IMR-90 (cell line): ENCODE measurements at regions not wholly inside any gene's neighbourhood (a gene's known extent, or its start where the extent isn't known, plus 50 kb on each side); places are given as distances from the start of the nearest gene placed in this dataset.

Experiments used
- ATAC-seq: fragments of 200-7000 bp; cut with Tn5 transposase; 2 replicates; pipeline ENCODE4 v1.9.1; 2020; ENCODE audit warnings: low read depth, mild to moderate bottlenecking, moderate library complexity
- BruUV-seq: library from RNA; stranded (reverse); fragments of 400-500 nt; replicated peaks from 2 replicates; lab custom pipeline; 2021; lab: Mats Ljungman, UMichigan
- CTCF ChIA-PET: fragments of 300-600 bp; formaldehyde crosslinking; extraction: SDS; loops from one replicate; lab custom pipeline; 2021; ENCODE audit warnings: antibody characterized with exemption; lab: Yijun Ruan, JAX
- POLR2A ChIA-PET: fragments of 300-600 bp; sonication (Branson Sonifier 250); formaldehyde crosslinking; loops from one replicate; lab custom pipeline; 2022; ENCODE audit warnings: antibody characterized with exemption; ENCODE audit not compliant: unreplicated experiment; lab: Charles Lee
- DNase-seq: peaks from one replicate; pipeline ENCODE4 v3.0.0; 2013
- H2AFZ ChIP-seq: replicated peaks from 2 replicates; pipeline ENCODE3; 2013; ENCODE audit warnings: low read length, mild to moderate bottlenecking; ENCODE audit not compliant: poor library complexity
- H2AK5ac ChIP-seq: 2 replicates; pipeline ENCODE4 v1.6.1; 2013; ENCODE audit warnings: low read depth, low read length, inconsistent platforms
- H2AK9ac ChIP-seq: replicated peaks from 2 replicates; pipeline ENCODE3; 2013; ENCODE audit warnings: mild to moderate bottlenecking, low read depth, low read length, moderate library complexity; ENCODE audit not compliant: poor library complexity
- H2BK120ac ChIP-seq: 2 replicates; pipeline ENCODE4 v1.6.1; 2013; ENCODE audit warnings: low read depth, low read length, inconsistent platforms
- H2BK15ac ChIP-seq: 3 replicates; pipeline ENCODE4 v1.6.1; 2013; ENCODE audit warnings: low read depth, low read length, inconsistent platforms
- H2BK20ac ChIP-seq: 2 replicates; pipeline ENCODE4 v1.6.1; 2013; ENCODE audit warnings: low read depth, mild to moderate bottlenecking, inconsistent platforms, low read length, moderate library complexity
- H2BK5ac ChIP-seq: 2 replicates; pipeline ENCODE4 v1.6.1; 2013; ENCODE audit warnings: mild to moderate bottlenecking, low read depth, low read length, inconsistent platforms; ENCODE audit not compliant: poor library complexity, severe bottlenecking
- H3K14ac ChIP-seq: replicated peaks from 2 replicates; pipeline ENCODE4 v1.6.1; 2013; ENCODE audit warnings: low read depth, low read length, inconsistent platforms
- H3K18ac ChIP-seq: 2 replicates; pipeline ENCODE4 v1.6.1; 2013; ENCODE audit warnings: low read depth, low read length, control low read depth
- H3K23ac ChIP-seq: 2 replicates; pipeline ENCODE4 v1.6.1; 2013; ENCODE audit warnings: low read depth, low read length, inconsistent platforms
- H3K27ac ChIP-seq: 2 replicates; pipeline ENCODE4 v1.5.1; 2013; ENCODE audit warnings: mild to moderate bottlenecking, control low read depth, low read length; ENCODE audit not compliant: insufficient read depth
- H3K27me3 ChIP-seq: 2 replicates; pipeline ENCODE4 v1.6.1; 2013; ENCODE audit warnings: low read length; ENCODE audit not compliant: control insufficient read depth, insufficient read depth
- H3K36me3 ChIP-seq: 2 replicates; pipeline ENCODE4 v1.6.1; 2013; ENCODE audit warnings: low read length, mixed read lengths; ENCODE audit not compliant: control insufficient read depth, insufficient read depth
- H3K4ac ChIP-seq: 2 replicates; pipeline ENCODE4 v1.6.1; 2013; ENCODE audit warnings: low read depth, low read length, inconsistent platforms
- H3K4me1 ChIP-seq: 2 replicates; pipeline ENCODE4 v1.6.1; 2013; ENCODE audit warnings: low read length, mixed read lengths; ENCODE audit not compliant: control insufficient read depth, insufficient read depth
- H3K4me2 ChIP-seq: 2 replicates; pipeline ENCODE4 v1.6.1; 2013; ENCODE audit warnings: low read depth, mild to moderate bottlenecking, control low read depth, low read length, moderate library complexity
- H3K4me3 ChIP-seq: 2 replicates; pipeline ENCODE4 v1.5.1; 2013; ENCODE audit warnings: low read depth, mild to moderate bottlenecking, control low read depth, low read length, moderate library complexity; ENCODE audit not compliant: insufficient read depth
- H3K56ac ChIP-seq: 2 replicates; pipeline ENCODE4 v1.6.1; 2013; ENCODE audit warnings: low read length, inconsistent platforms; ENCODE audit not compliant: insufficient read depth; ENCODE audit errors: extremely low read depth
- H3K79me1 ChIP-seq, 2 experiments: 2 replicates each; pipeline ENCODE4 v1.6.1; 2013; ENCODE audit warnings: low read length in 2 of 2, inconsistent platforms in 1 of 2, low read depth in 1 of 2
- H3K9ac ChIP-seq: 2 replicates; pipeline ENCODE4 v1.6.1; 2013; ENCODE audit warnings: low read depth, low read length, control low read depth
- H3K9me1 ChIP-seq: 2 replicates; pipeline ENCODE4 v1.6.1; 2013; ENCODE audit warnings: low read length, inconsistent platforms; ENCODE audit not compliant: insufficient read depth
- H3K9me3 ChIP-seq: 2 replicates; pipeline ENCODE4 v1.6.1; 2013; ENCODE audit warnings: low read length; ENCODE audit not compliant: control insufficient read depth, insufficient read depth
- H4K20me1 ChIP-seq: 2 replicates; pipeline ENCODE4 v1.6.1; 2013; ENCODE audit warnings: low read length, inconsistent platforms; ENCODE audit not compliant: insufficient read depth
- H4K5ac ChIP-seq: 2 replicates; pipeline ENCODE4 v1.6.1; 2013; ENCODE audit warnings: mild to moderate bottlenecking, low read depth, low read length, control low read depth
- H4K8ac ChIP-seq, 2 experiments: 2 replicates each; pipeline ENCODE4 v1.6.1; 2013; ENCODE audit warnings: low read depth in 2 of 2, low read length in 2 of 2, control low read depth in 1 of 2, inconsistent platforms in 1 of 2
- H4K91ac ChIP-seq: 2 replicates; pipeline ENCODE4 v1.6.1; 2013; ENCODE audit warnings: low read depth, low read length, inconsistent platforms; ENCODE audit not compliant: insufficient read depth
- BHLHE40 ChIP-seq: fragments of 150-350 bp; IDR thresholded peaks from 2 replicates; pipeline ENCODE4 v1.6.1; 2016; ENCODE audit warnings: mild to moderate bottlenecking, low read depth, low read length
- CEBPB ChIP-seq: IDR thresholded peaks from 2 replicates; pipeline ENCODE4 v1.6.1; 2012; ENCODE audit warnings: low read depth, low read length, improper control_type of control experiment
- FOS ChIP-seq: fragments of 150-350 bp; IDR thresholded peaks from 2 replicates; pipeline ENCODE4 v1.6.1; 2016; ENCODE audit warnings: low read depth, low read length
- MAFK ChIP-seq: IDR thresholded peaks from 2 replicates; pipeline ENCODE4 v1.6.1; 2012; ENCODE audit warnings: low read depth, low read length, improper control_type of control experiment
- MAZ ChIP-seq: IDR thresholded peaks from 2 replicates; pipeline ENCODE4 v1.6.1; 2012; ENCODE audit warnings: low read depth, mild to moderate bottlenecking, low read length, improper control_type of control experiment, moderate library complexity, borderline replicate concordance
- MXI1 ChIP-seq: IDR thresholded peaks from 2 replicates; pipeline ENCODE4 v1.6.1; 2012; ENCODE audit warnings: low read depth, mild to moderate bottlenecking, low read length, moderate library complexity, borderline replicate concordance
- NFE2L2 ChIP-seq: fragments of 150-350 bp; IDR thresholded peaks from 2 replicates; pipeline ENCODE4 v1.6.1; 2016; ENCODE audit warnings: low read depth, mild to moderate bottlenecking, low read length
- POLR2A ChIP-seq: IDR thresholded peaks from 2 replicates; pipeline ENCODE4 v1.6.1; 2012; ENCODE audit warnings: mild to moderate bottlenecking, low read depth, low read length
- RAD21 ChIP-seq: IDR thresholded peaks from 2 replicates; pipeline ENCODE4 v1.6.1; 2012; ENCODE audit warnings: low read length, improper control_type of control experiment
- RCOR1 ChIP-seq: IDR thresholded peaks from 2 replicates; pipeline ENCODE4 v1.6.1; 2012; ENCODE audit warnings: mild to moderate bottlenecking, low read length, improper control_type of control experiment; ENCODE audit not compliant: insufficient replicate concordance
- RFX5 ChIP-seq: IDR thresholded peaks from 2 replicates; pipeline ENCODE4 v1.8.0; 2012; ENCODE audit warnings: low read depth, mild to moderate bottlenecking, low read length, moderate library complexity
- SMC3 ChIP-seq: fragments of 150-350 bp; IDR thresholded peaks from 2 replicates; pipeline ENCODE4 v1.6.1; 2016; ENCODE audit warnings: low read depth, mild to moderate bottlenecking, antibody characterized with exemption, low read length, moderate library complexity
- WGBS, 2 experiments: methylation state at CpG; one replicate each; pipeline versions ENCODE4 v1.1.5 to v1.1.7; 2013; ENCODE audit warnings: missing lambda C conversion rate in 2 of 2; ENCODE audit not compliant: insufficient read length in 1 of 2; ENCODE audit errors: extremely low coverage in 2 of 2; 5-methylcytosine and 5-hydroxymethylcytosine counted together
- dilution Hi-C: fragments of 300-500 bp; cut with HindIII; formaldehyde crosslinking; loops from one replicate; pipeline ENCODE4 v1.14.3; 2018; ENCODE audit warnings: low sequenced_read_pairs; ENCODE audit not compliant: unreplicated experiment
- in situ Hi-C: fragments of 300-500 bp; cut with MboI; formaldehyde crosslinking; loops from 3 replicates; pipeline ENCODE4 v1.14.3; 2019; ENCODE audit warnings: low sequenced_read_pairs, inconsistent platforms, mixed read lengths
- intact Hi-C: fragments of 100-400 bp; cut with micrococcal nuclease; formaldehyde crosslinking; loops from 2 replicates; pipeline ENCODE4 v1.10.0; 2022
- TF ChIP-seq, protein P1 (sequence below): conservative IDR thresholded peaks from 2 replicates; pipeline ENCODE4 v1.5.1; 2012; ENCODE audit warnings: mild to moderate bottlenecking, low read depth, low read length, improper control_type of control experiment
- TF ChIP-seq, protein P2 (sequence below): fragments of 150-350 bp; IDR thresholded peaks from 2 replicates; pipeline ENCODE4 v1.6.1; 2017; ENCODE audit warnings: mild to moderate bottlenecking, antibody characterized with exemption, low read length, low read depth
- TF ChIP-seq, protein P3 (sequence below): fragments of 150-350 bp; IDR thresholded peaks from 2 replicates; pipeline ENCODE4 v1.6.1; 2016; ENCODE audit warnings: low read depth, mild to moderate bottlenecking, low read length, moderate library complexity, borderline replicate concordance

DNA sequence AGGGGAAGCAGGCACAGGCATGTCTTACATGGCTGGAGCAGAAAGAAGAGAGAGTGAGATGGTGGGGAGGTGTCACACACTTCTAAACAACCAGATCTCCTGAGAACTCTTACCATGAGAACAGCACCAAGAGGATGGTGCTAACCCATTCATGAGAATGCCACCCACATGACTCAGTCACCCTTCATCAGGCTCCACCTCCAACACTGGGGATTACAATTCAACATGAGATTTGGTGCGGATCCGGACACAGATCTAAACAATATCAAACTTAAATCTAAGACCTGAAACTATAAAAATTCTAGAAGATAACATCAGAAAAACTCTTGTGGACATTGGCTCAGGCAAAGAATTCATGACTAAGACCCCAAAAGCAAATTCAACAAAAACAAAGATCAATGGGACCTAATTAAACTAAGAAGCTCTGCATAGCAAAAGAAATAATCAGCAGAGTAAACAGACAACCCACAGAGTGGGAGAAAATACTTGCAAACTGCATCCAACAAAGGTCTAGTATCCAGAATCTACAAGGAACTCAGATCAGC, 65.4 kb downstream of the SPATA31C2 start:
- no peak overlapping the region for H4K91ac ChIP-seq
- H3K23ac ChIP-seq, result no peak overlapping the region
- H2BK20ac ChIP-seq, result no peak overlapping the region
- WGBS, 2 experiments, result 100% methylated on average over 1 of the region's 2 CpGs; no CpG with 5 or more reads in 1 of the 2 experiments
- DNase-seq, result no peak
- H3K79me1 ChIP-seq, result no peaks in the 10 kb centered on the region
- no peak overlapping the region for H3K4me2 ChIP-seq
- H4K5ac ChIP-seq, result no peak overlapping the region
- H3K36me3 ChIP-seq, result no peaks in the 10 kb centered on the region
- no peak overlapping the region for H3K18ac ChIP-seq
- H2BK5ac ChIP-seq, result no peak overlapping the region
- in situ Hi-C loops (no loop called here), dilution Hi-C loops (no loop called here), intact Hi-C loops (no loop called here)
- H3K9ac ChIP-seq, result no peak overlapping the region
- no peak overlapping the region for H2BK120ac ChIP-seq
- TF ChIP-seq MAFK, result no peak
- TF ChIP-seq SMC3, result no peak
- TF ChIP-seq POLR2A, result no peak
- TF ChIP-seq RAD21, result no peak
- TF ChIP-seq BHLHE40, result no peak
- TF ChIP-seq NFE2L2, result no peak
- TF ChIP-seq MXI1, result no peak
- TF ChIP-seq MAZ, result no peak
- no peak for TF ChIP-seq RFX5
- TF ChIP-seq FOS, result no peak
- TF ChIP-seq, protein P1, sequence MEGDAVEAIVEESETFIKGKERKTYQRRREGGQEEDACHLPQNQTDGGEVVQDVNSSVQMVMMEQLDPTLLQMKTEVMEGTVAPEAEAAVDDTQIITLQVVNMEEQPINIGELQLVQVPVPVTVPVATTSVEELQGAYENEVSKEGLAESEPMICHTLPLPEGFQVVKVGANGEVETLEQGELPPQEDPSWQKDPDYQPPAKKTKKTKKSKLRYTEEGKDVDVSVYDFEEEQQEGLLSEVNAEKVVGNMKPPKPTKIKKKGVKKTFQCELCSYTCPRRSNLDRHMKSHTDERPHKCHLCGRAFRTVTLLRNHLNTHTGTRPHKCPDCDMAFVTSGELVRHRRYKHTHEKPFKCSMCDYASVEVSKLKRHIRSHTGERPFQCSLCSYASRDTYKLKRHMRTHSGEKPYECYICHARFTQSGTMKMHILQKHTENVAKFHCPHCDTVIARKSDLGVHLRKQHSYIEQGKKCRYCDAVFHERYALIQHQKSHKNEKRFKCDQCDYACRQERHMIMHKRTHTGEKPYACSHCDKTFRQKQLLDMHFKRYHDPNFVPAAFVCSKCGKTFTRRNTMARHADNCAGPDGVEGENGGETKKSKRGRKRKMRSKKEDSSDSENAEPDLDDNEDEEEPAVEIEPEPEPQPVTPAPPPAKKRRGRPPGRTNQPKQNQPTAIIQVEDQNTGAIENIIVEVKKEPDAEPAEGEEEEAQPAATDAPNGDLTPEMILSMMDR, result no peak
- TF ChIP-seq CEBPB, result no peak
- TF ChIP-seq, protein P2, sequence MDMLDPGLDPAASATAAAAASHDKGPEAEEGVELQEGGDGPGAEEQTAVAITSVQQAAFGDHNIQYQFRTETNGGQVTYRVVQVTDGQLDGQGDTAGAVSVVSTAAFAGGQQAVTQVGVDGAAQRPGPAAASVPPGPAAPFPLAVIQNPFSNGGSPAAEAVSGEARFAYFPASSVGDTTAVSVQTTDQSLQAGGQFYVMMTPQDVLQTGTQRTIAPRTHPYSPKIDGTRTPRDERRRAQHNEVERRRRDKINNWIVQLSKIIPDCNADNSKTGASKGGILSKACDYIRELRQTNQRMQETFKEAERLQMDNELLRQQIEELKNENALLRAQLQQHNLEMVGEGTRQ, result no peak
- TF ChIP-seq RCOR1, result no peak
- TF ChIP-seq, protein P3, sequence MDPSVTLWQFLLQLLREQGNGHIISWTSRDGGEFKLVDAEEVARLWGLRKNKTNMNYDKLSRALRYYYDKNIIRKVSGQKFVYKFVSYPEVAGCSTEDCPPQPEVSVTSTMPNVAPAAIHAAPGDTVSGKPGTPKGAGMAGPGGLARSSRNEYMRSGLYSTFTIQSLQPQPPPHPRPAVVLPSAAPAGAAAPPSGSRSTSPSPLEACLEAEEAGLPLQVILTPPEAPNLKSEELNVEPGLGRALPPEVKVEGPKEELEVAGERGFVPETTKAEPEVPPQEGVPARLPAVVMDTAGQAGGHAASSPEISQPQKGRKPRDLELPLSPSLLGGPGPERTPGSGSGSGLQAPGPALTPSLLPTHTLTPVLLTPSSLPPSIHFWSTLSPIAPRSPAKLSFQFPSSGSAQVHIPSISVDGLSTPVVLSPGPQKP, result no peak
- no peak overlapping the region for H3K27ac ChIP-seq
- ATAC-seq, result no peak
- H4K8ac ChIP-seq, result no peak overlapping the region
- peaks cover 3% of the 10 kb centered on the region; the same call in 1 of the 2 replicates for H3K9me3 ChIP-seq
- ChIA-PET POLR2A (no interaction called here), CTCF (no interaction called here)
- H3K27me3 ChIP-seq, result peaks cover 2% of the 10 kb centered on the region
- no peak overlapping the region for H3K14ac ChIP-seq
- no peak overlapping the region for H3K56ac ChIP-seq
- no peaks in the 10 kb centered on the region; the same call in 1 of the 2 replicates for H3K4me1 ChIP-seq
- no peak overlapping the region for H2AK5ac ChIP-seq
- H3K4ac ChIP-seq, result no peak overlapping the region
- BruUV-seq, result no TSS peak
- H3K9me1 ChIP-seq, result no peaks in the 10 kb centered on the region
- no peak overlapping the region for H3K4me3 ChIP-seq
- no peak overlapping the region for H2BK15ac ChIP-seq
- H2AK9ac ChIP-seq, result no peak overlapping the region
- no peaks in the 10 kb centered on the region for H4K20me1 ChIP-seq
- H2AFZ ChIP-seq, result no peak overlapping the region
